ENCODE measurements at regions not wholly inside any gene's neighbourhood (a gene's known extent, or its start where the extent isn't known, plus 50 kb on each side); places are given as distances from the start of the nearest gene placed in this dataset.

DNA sequence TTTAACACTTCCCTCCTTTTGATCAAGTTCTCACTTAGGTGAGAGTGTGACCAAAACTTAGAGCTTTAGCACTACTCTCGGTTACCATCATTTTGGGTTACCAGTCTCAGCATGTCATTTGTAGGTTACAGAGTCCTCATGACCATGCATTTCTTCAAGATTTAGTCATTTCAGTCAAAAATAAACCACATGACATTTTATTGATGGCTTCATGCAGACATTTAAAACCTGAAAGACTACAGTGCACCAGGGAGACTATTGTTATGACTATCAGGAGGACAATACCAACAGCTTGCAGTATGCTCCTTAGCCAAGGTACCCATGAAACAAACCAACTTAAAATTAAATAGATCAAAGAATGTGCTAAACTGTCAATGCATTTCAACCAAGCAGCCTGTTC lies 498.1 kb upstream of the FSTL5 start:
- TF ChIP-seq EZH2 (IDR thresholded peaks at IDR 0.05; ENCODE audit: low read length, missing control alignments) = no peak
- TF ChIP-seq, protein P1, sequence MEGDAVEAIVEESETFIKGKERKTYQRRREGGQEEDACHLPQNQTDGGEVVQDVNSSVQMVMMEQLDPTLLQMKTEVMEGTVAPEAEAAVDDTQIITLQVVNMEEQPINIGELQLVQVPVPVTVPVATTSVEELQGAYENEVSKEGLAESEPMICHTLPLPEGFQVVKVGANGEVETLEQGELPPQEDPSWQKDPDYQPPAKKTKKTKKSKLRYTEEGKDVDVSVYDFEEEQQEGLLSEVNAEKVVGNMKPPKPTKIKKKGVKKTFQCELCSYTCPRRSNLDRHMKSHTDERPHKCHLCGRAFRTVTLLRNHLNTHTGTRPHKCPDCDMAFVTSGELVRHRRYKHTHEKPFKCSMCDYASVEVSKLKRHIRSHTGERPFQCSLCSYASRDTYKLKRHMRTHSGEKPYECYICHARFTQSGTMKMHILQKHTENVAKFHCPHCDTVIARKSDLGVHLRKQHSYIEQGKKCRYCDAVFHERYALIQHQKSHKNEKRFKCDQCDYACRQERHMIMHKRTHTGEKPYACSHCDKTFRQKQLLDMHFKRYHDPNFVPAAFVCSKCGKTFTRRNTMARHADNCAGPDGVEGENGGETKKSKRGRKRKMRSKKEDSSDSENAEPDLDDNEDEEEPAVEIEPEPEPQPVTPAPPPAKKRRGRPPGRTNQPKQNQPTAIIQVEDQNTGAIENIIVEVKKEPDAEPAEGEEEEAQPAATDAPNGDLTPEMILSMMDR (conservative IDR thresholded peaks at IDR 0.05 in 1 of 2, IDR thresholded peaks at IDR 0.05 in 1 of 2; ENCODE audit: low read depth in 1 of 2, low read length in 2 of 2) = no peak
- Histone ChIP-seq H3K4me1 (ENCODE audit: control insufficient read depth, extremely low read depth, insufficient read depth, low read length) (no peaks in the 10 kb centered on the region), H2AFZ (ENCODE audit: low read length) (no peak overlapping the region), H4K20me1 (ENCODE audit: control insufficient read depth, extremely low read depth, insufficient read depth, low read length) (no peaks in the 10 kb centered on the region), H3K36me3 (ENCODE audit: control insufficient read depth, insufficient read depth, low read length) (no peaks in the 10 kb centered on the region), H3K27ac (ENCODE audit: insufficient read depth, low read length) (no peak overlapping the region), H3K79me2 (ENCODE audit: control insufficient read depth, insufficient read depth, low read length) (no peaks in the 10 kb centered on the region), H3K4me3 (replicated peaks in 1 of 4; ENCODE audit: control extremely low read depth in 1 of 4, insufficient read depth in 1 of 4, low read depth in 3 of 4, low read length in 4 of 4) (no peak overlapping the region), H3K4me2 (ENCODE audit: extremely low read depth, insufficient read depth, low read length) (no peak overlapping the region), H3K9me3 (ENCODE audit: control insufficient read depth, insufficient read depth, low read depth, low read length) (no peaks in the 10 kb centered on the region), H3K27me3 (ENCODE audit: control insufficient read depth, insufficient read depth, low read length) (no peaks in the 10 kb centered on the region), H3K9ac (ENCODE audit: insufficient read depth, low read length) (no peak overlapping the region)
- no peak for DNase-seq (ENCODE audit: low read depth in 2 of 2)

- Histone ChIP-seq H3K9me3 (ENCODE audit: control insufficient read depth, insufficient read depth, low read depth, low read length) (no peaks in the 10 kb centered on the region), H3K79me2 (ENCODE audit: control insufficient read depth, insufficient read depth, low read length) (no peaks in the 10 kb centered on the region), H4K20me1 (ENCODE audit: control insufficient read depth, extremely low read depth, insufficient read depth, low read length) (no peaks in the 10 kb centered on the region), H3K4me1 (ENCODE audit: control insufficient read depth, extremely low read depth, insufficient read depth, low read length) (no peaks in the 10 kb centered on the region), H3K27me3 (ENCODE audit: control insufficient read depth, insufficient read depth, low read length) (no peaks in the 10 kb centered on the region), H3K9ac (ENCODE audit: insufficient read depth, low read length) (no peak overlapping the region), H2AFZ (ENCODE audit: low read length) (no peak overlapping the region), H3K4me2 (ENCODE audit: extremely low read depth, insufficient read depth, low read length) (no peak overlapping the region), H3K4me3 (replicated peaks in 1 of 4; ENCODE audit: control extremely low read depth in 1 of 4, insufficient read depth in 1 of 4, low read depth in 3 of 4, low read length in 4 of 4) (no peak overlapping the region), H3K36me3 (ENCODE audit: control insufficient read depth, insufficient read depth, low read length) (no peaks in the 10 kb centered on the region), H3K27ac (ENCODE audit: insufficient read depth, low read length) (no peak overlapping the region)
- peak in 1 of 2 donors; percentile 66 for DNase-seq (ENCODE audit: low read depth in 2 of 2)
- TF ChIP-seq, protein P1 (conservative IDR thresholded peaks at IDR 0.05 in 1 of 2, IDR thresholded peaks at IDR 0.05 in 1 of 2; ENCODE audit: low read depth in 1 of 2, low read length in 2 of 2) = no peak
- no peak for TF ChIP-seq EZH2 (IDR thresholded peaks at IDR 0.05; ENCODE audit: low read length, missing control alignments)
Measured at GRCh38 chr4:162659716-162660115, 495.9 kb upstream of the FSTL5 start.

DNA sequence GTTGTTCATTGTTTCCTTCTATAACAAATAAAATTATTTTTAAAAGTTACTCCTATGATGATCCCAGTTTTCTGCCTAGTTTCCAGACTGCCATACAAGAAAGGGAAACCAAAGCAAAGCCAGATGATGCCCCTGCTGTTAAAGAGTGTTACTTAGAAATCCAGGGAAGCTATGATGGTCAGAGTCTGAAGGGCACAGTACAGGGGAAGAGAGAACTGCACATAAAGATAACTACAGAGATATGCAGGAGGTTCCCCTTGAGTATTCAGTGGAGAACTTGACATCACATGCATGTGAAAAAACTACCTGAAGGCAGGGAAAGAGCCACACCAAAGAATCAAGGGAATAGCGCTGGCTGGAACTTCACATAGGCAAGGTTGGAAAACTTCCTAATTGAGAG lies 494.2 kb upstream of the FSTL5 start:
- TF ChIP-seq EZH2 (IDR thresholded peaks at IDR 0.05; ENCODE audit: low read length, missing control alignments) = no peak
- TF ChIP-seq, protein P1 (conservative IDR thresholded peaks at IDR 0.05 in 1 of 2, IDR thresholded peaks at IDR 0.05 in 1 of 2; ENCODE audit: low read depth in 1 of 2, low read length in 2 of 2) = no peak
- no peak for DNase-seq (ENCODE audit: low read depth in 2 of 2)
- Histone ChIP-seq H2AFZ (ENCODE audit: low read length) (no peak overlapping the region), H3K36me3 (ENCODE audit: control insufficient read depth, insufficient read depth, low read length) (no peaks in the 10 kb centered on the region), H3K79me2 (ENCODE audit: control insufficient read depth, insufficient read depth, low read length) (no peaks in the 10 kb centered on the region), H3K9ac (ENCODE audit: insufficient read depth, low read length) (no peak overlapping the region), H3K27me3 (ENCODE audit: control insufficient read depth, insufficient read depth, low read length) (no peaks in the 10 kb centered on the region), H3K4me1 (ENCODE audit: control insufficient read depth, extremely low read depth, insufficient read depth, low read length) (no peaks in the 10 kb centered on the region), H3K4me3 (replicated peaks in 1 of 4; ENCODE audit: control extremely low read depth in 1 of 4, insufficient read depth in 1 of 4, low read depth in 3 of 4, low read length in 4 of 4) (no peak overlapping the region), H3K9me3 (ENCODE audit: control insufficient read depth, insufficient read depth, low read depth, low read length) (no peaks in the 10 kb centered on the region), H3K27ac (ENCODE audit: insufficient read depth, low read length) (no peak overlapping the region), H4K20me1 (ENCODE audit: control insufficient read depth, extremely low read depth, insufficient read depth, low read length) (no peaks in the 10 kb centered on the region), H3K4me2 (ENCODE audit: extremely low read depth, insufficient read depth, low read length) (no peak overlapping the region)
